Hepatocyte (in vitro differentiated cells): ENCODE measurements at regions not wholly inside any gene's neighbourhood (a gene's known extent, or its start where the extent isn't known, plus 50 kb on each side); places are given as distances from the start of the nearest gene placed in this dataset.
"Not testable (repeated sequence)": the region's sequence is repeated elsewhere in the genome, so short reads cannot be mapped to it uniquely, and the experiment has no call there.

ENCODE experiments used
- DNase-seq: peaks from one replicate; pipeline ENCODE4 v3.0.0-alpha.2; 2016; ENCODE audit warnings: low spot score
- H2AFZ ChIP-seq: fragments of 200-600 bp; sonication (generic); 2 replicates; pipeline ENCODE4 v1.6.0; 2016; ENCODE audit warnings: antibody characterized with exemption, mild to moderate bottlenecking
- H3K27ac ChIP-seq: fragments of 200-600 bp; sonication (generic); 2 replicates; pipeline ENCODE4 v1.5.1; 2016; ENCODE audit warnings: mild to moderate bottlenecking
- H3K27me3 ChIP-seq: fragments of 200-600 bp; sonication (generic); 2 replicates; pipeline ENCODE4 v1.6.1; 2016
- H3K36me3 ChIP-seq: fragments of 200-600 bp; sonication (generic); replicated peaks from 2 replicates; pipeline ENCODE4 v1.5.1; 2016; ENCODE audit warnings: low read depth; ENCODE audit not compliant: insufficient read depth
- H3K4me1 ChIP-seq: fragments of 200-600 bp; sonication (generic); 2 replicates; pipeline ENCODE4 v1.5.1; 2016; ENCODE audit warnings: mild to moderate bottlenecking, moderate library complexity; ENCODE audit not compliant: insufficient read depth
- H3K4me2 ChIP-seq: fragments of 200-600 bp; sonication (generic); 2 replicates; pipeline ENCODE4 v1.6.0; 2016
- H3K4me3 ChIP-seq: fragments of 200-600 bp; sonication (generic); 2 replicates; pipeline ENCODE4 v1.5.1; 2016; ENCODE audit warnings: mild to moderate bottlenecking
- H3K79me2 ChIP-seq: fragments of 200-600 bp; sonication (generic); 2 replicates; pipeline ENCODE4 v1.6.0; 2017; ENCODE audit warnings: mild to moderate bottlenecking
- H3K9me2 ChIP-seq: fragments of 200-600 bp; sonication (generic); replicated peaks from 2 replicates; pipeline ENCODE4 v1.6.0; 2017; ENCODE audit warnings: mild to moderate bottlenecking; ENCODE audit not compliant: insufficient read depth
- H3K9me3 ChIP-seq: fragments of 200-600 bp; sonication (generic); 2 replicates; pipeline ENCODE4 v1.5.1; 2016; ENCODE audit warnings: low read depth, mild to moderate bottlenecking
- H4K20me1 ChIP-seq: fragments of 200-600 bp; sonication (generic); 2 replicates; pipeline ENCODE4 v1.6.0; 2016; ENCODE audit warnings: mild to moderate bottlenecking; ENCODE audit not compliant: insufficient read depth, poor library complexity, severe bottlenecking
- CTCF ChIP-seq: fragments of 200-600 bp; sonication (generic); IDR thresholded peaks from 2 replicates; pipeline ENCODE4 v1.5.1; 2016; ENCODE audit warnings: antibody characterized with exemption, mild to moderate bottlenecking; ENCODE audit not compliant: poor library complexity
- EZH2 ChIP-seq: fragments of 200-600 bp; sonication (generic); IDR thresholded peaks from 2 replicates; pipeline ENCODE4 v1.6.1; 2016; ENCODE audit warnings: antibody characterized with exemption, mild to moderate bottlenecking, borderline replicate concordance
- EZH2phosphoT487 ChIP-seq: fragments of 200-600 bp; sonication (generic); IDR thresholded peaks from one replicate; pipeline ENCODE4 v1.6.1; 2018; ENCODE audit warnings: antibody characterized with exemption, mild to moderate bottlenecking, low read depth, moderate library complexity; ENCODE audit not compliant: unreplicated experiment, severe bottlenecking
- WGBS: methylation state at CpG from one replicate; pipeline ENCODE4 v1.1.6; 2016; ENCODE audit warnings: low lambda C conversion rate; ENCODE audit errors: missing lambda C conversion rate; 5-methylcytosine and 5-hydroxymethylcytosine counted together

- TF ChIP-seq EZH2 (no peak), CTCF (no peak), EZH2phosphoT487 (no peak)
- 85% methylated on average over 1 of the region's 1 CpG for WGBS
- H3K4me1 ChIP-seq, result no peaks in the 10 kb centered on the region
- no peak overlapping the region for H2AFZ ChIP-seq
- DNase-seq, result no peak
- H3K27me3 ChIP-seq, result no peaks in the 10 kb centered on the region
- H4K20me1 ChIP-seq, result no peaks in the 10 kb centered on the region
- H3K9me3 ChIP-seq, result no peaks in the 10 kb centered on the region
- H3K36me3 ChIP-seq, result no peaks in the 10 kb centered on the region
- H3K4me2 ChIP-seq, result no peak overlapping the region
- H3K27ac ChIP-seq, result no peak overlapping the region
- no peaks in the 10 kb centered on the region for H3K79me2 ChIP-seq
- H3K4me3 ChIP-seq, result no peak overlapping the region
- no peaks in the 10 kb centered on the region for H3K9me2 ChIP-seq
Observed at GRCh38 chr11:16505481-16505880, 149.1 kb upstream of the SOX6 start.

GRCh38 chr11:16503891-16504290 lies 147.5 kb upstream of the SOX6 start:
- not testable (repeated sequence) for H3K4me3 ChIP-seq, H2AFZ ChIP-seq, H3K4me2 ChIP-seq, H3K27ac ChIP-seq, H4K20me1 ChIP-seq, H3K27me3 ChIP-seq, H3K36me3 ChIP-seq, H3K4me1 ChIP-seq, H3K79me2 ChIP-seq, H3K9me2 ChIP-seq, H3K9me3 ChIP-seq, DNase-seq
- 100% methylated on average over 2 of the region's 2 CpGs for WGBS

- peaks cover 2% of the 10 kb centered on the region for H3K79me2 ChIP-seq
- H3K27ac ChIP-seq, result no peak overlapping the region
- no peaks in the 10 kb centered on the region for H3K36me3 ChIP-seq
- no peaks in the 10 kb centered on the region for H3K4me1 ChIP-seq
- TF ChIP-seq EZH2 (no peak), CTCF (no peak), EZH2phosphoT487 (no peak)
- no peak overlapping the region for H3K4me3 ChIP-seq
- H4K20me1 ChIP-seq, result no peaks in the 10 kb centered on the region
- DNase-seq, result no peak
- no peaks in the 10 kb centered on the region for H3K9me2 ChIP-seq
- no peak overlapping the region for H3K4me2 ChIP-seq
- H2AFZ ChIP-seq, result no peak overlapping the region
- H3K9me3 ChIP-seq, result no peaks in the 10 kb centered on the region
- H3K27me3 ChIP-seq, result no peaks in the 10 kb centered on the region
Observed at GRCh38 chr11:16494918-16495691, 138.8 kb upstream of the SOX6 start.

GRCh38 chr11:16484434-16484833 lies 128.1 kb upstream of the SOX6 start:
- no peak for DNase-seq
- Histone ChIP-seq H3K4me2 (no peak overlapping the region), H2AFZ (no peak overlapping the region), H3K27ac (no peak overlapping the region), H3K9me2 (no peaks in the 10 kb centered on the region), H3K27me3 (no peaks in the 10 kb centered on the region), H3K9me3 (no peaks in the 10 kb centered on the region), H4K20me1 (no peaks in the 10 kb centered on the region), H3K36me3 (no peaks in the 10 kb centered on the region), H3K79me2 (peaks cover 4% of the 10 kb centered on the region), H3K4me1 (no peaks in the 10 kb centered on the region), H3K4me3 (no peak overlapping the region)
- 94% methylated on average over 7 of the region's 7 CpGs for WGBS
- no peak for TF ChIP-seq EZH2
- no peak for TF ChIP-seq EZH2phosphoT487
- TF ChIP-seq CTCF, result no peak
